ENCODE measurements at regions not wholly inside any gene's neighbourhood (a gene's known extent, or its start where the extent isn't known, plus 50 kb on each side); places are given as distances from the start of the nearest gene placed in this dataset.
"Not testable (repeated sequence)": the region's sequence is repeated elsewhere in the genome, so short reads cannot be mapped to it uniquely, and the experiment has no call there.

GRCh38 chrX:115402299-115402698 is 112.8 kb downstream of the LUZP4 start:
- no peak for DNase-seq (ENCODE audit: low spot score)

GRCh38 chrX:115408771-115409400 is 119.4 kb downstream of the LUZP4 start:
- no peak for DNase-seq (ENCODE audit: low spot score)

- no peak for DNase-seq (ENCODE audit: low spot score)
These were observed 120.0 kb downstream of the LUZP4 start for GRCh38 chrX:115409551-115409950.

- DNase-seq (ENCODE audit: low spot score): no peak
These were observed 121.4 kb downstream of the LUZP4 start for GRCh38 chrX:115410731-115411428.

- DNase-seq (ENCODE audit: low spot score): no peak
These were observed 123.8 kb downstream of the LUZP4 start for GRCh38 chrX:115413246-115413878.

GRCh38 chrX:115419069-115419468 is 129.6 kb downstream of the LUZP4 start:
- DNase-seq (ENCODE audit: low spot score): no peak

GRCh38 chrX:115423086-115423485 is 133.6 kb downstream of the LUZP4 start:
- no peak for DNase-seq (ENCODE audit: low spot score)

- no peak for DNase-seq (ENCODE audit: low spot score)
These were observed 135.6 kb upstream of the PLS3 start for GRCh38 chrX:115425359-115425758.

- no peak for DNase-seq (ENCODE audit: low spot score)
These were observed 133.0 kb upstream of the PLS3 start for GRCh38 chrX:115427861-115428410.

- DNase-seq (ENCODE audit: low spot score): not testable (repeated sequence)
These were observed 126.1 kb upstream of the PLS3 start for GRCh38 chrX:115434834-115435233.

- no peak for DNase-seq (ENCODE audit: low spot score)
These were observed 123.0 kb upstream of the PLS3 start for GRCh38 chrX:115437841-115438595.

- no peak for DNase-seq (ENCODE audit: low spot score)
These were observed 112.8 kb upstream of the PLS3 start for GRCh38 chrX:115448146-115448545.

GRCh38 chrX:115449742-115450141 is 111.2 kb upstream of the PLS3 start:
- no peak for DNase-seq (ENCODE audit: low spot score)

- no peak for DNase-seq (ENCODE audit: low spot score)
These were observed 108.7 kb upstream of the PLS3 start for GRCh38 chrX:115452251-115452650.

- DNase-seq (ENCODE audit: low spot score): no peak
These were observed 100.8 kb upstream of the PLS3 start for GRCh38 chrX:115459883-115460880.

- no peak for DNase-seq (ENCODE audit: low spot score)
These were observed 98.6 kb upstream of the PLS3 start for GRCh38 chrX:115462406-115462805.

- DNase-seq (ENCODE audit: low spot score): no peak
These were observed 93.0 kb upstream of the PLS3 start for GRCh38 chrX:115467961-115468360.

- no peak for DNase-seq (ENCODE audit: low spot score)
These were observed 88.8 kb upstream of the PLS3 start for GRCh38 chrX:115472131-115472530.

GRCh38 chrX:115486510-115486909 is 74.5 kb upstream of the PLS3 start:
- DNase-seq (ENCODE audit: low spot score): no peak

- DNase-seq (ENCODE audit: low spot score): no peak
These were observed 73.4 kb upstream of the PLS3 start for GRCh38 chrX:115487608-115488007.

- DNase-seq (ENCODE audit: low spot score): no peak
These were observed 70.2 kb upstream of the PLS3 start for GRCh38 chrX:115490814-115491213.
